ENCODE measurements at regions not wholly inside any gene's neighbourhood (a gene's known extent, or its start where the extent isn't known, plus 50 kb on each side); places are given as distances from the start of the nearest gene placed in this dataset.

GRCh38 chr11:19410032-19410431 is 169.3 kb upstream of the E2F8 start:
- TF ChIP-seq ASH2L (IDR thresholded peaks at IDR 0.05; ENCODE audit: low read length) = no peak
- no peak for TF ChIP-seq CTCF (IDR thresholded peaks at IDR 0.05; ENCODE audit: control extremely low read depth in 1 of 3, insufficient read depth in 1 of 3, low read depth in 1 of 3, low read length in 3 of 3)
- TF ChIP-seq JUND (IDR thresholded peaks at IDR 0.05; ENCODE audit: low read length) = no peak
- TF ChIP-seq FOSL1 (IDR thresholded peaks at IDR 0.05; ENCODE audit: insufficient read depth, low read depth, low read length) = no peak
